Neural cell (in vitro differentiated cells): ENCODE measurements at regions not wholly inside any gene's neighbourhood (a gene's known extent, or its start where the extent isn't known, plus 50 kb on each side); places are given as distances from the start of the nearest gene placed in this dataset.

Source experiments
- POLR2AphosphoS5 ChIP-seq: IDR thresholded peaks from 2 replicates; pipeline ENCODE4 v1.6.1; 2012
- TF ChIP-seq, protein P1 (sequence below): fragments of 450-650 bp; IDR thresholded peaks from 2 replicates; pipeline ENCODE4 v1.5.1; 2014; ENCODE audit warnings: antibody characterized with exemption, mild to moderate bottlenecking, moderate library complexity; ENCODE audit not compliant: poor library complexity, severe bottlenecking

DNA sequence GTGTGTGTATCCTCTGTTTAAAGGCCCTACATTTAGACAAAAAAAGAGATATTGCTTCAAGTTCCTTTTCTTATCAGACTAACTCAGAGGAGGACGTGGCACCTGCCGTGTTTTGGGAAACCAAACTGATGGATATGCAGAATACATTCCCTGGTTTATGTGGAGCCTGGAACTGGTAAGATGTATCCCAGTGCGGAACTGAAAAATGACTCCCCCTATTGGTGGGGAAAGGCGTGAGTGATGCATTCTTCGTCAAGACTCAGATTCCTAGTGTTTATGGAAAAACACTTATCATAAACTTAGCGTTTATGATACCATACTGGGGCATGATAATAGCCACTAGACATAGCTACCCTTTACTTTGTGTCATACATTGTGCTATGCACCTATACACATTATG is 154.2 kb downstream of the ZNF326 start:
- no peak for TF ChIP-seq POLR2AphosphoS5
- TF ChIP-seq, protein P1, sequence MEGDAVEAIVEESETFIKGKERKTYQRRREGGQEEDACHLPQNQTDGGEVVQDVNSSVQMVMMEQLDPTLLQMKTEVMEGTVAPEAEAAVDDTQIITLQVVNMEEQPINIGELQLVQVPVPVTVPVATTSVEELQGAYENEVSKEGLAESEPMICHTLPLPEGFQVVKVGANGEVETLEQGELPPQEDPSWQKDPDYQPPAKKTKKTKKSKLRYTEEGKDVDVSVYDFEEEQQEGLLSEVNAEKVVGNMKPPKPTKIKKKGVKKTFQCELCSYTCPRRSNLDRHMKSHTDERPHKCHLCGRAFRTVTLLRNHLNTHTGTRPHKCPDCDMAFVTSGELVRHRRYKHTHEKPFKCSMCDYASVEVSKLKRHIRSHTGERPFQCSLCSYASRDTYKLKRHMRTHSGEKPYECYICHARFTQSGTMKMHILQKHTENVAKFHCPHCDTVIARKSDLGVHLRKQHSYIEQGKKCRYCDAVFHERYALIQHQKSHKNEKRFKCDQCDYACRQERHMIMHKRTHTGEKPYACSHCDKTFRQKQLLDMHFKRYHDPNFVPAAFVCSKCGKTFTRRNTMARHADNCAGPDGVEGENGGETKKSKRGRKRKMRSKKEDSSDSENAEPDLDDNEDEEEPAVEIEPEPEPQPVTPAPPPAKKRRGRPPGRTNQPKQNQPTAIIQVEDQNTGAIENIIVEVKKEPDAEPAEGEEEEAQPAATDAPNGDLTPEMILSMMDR: no peak
